ENCODE measurements at regions not wholly inside any gene's neighbourhood (a gene's known extent, or its start where the extent isn't known, plus 50 kb on each side); places are given as distances from the start of the nearest gene placed in this dataset.

DNA sequence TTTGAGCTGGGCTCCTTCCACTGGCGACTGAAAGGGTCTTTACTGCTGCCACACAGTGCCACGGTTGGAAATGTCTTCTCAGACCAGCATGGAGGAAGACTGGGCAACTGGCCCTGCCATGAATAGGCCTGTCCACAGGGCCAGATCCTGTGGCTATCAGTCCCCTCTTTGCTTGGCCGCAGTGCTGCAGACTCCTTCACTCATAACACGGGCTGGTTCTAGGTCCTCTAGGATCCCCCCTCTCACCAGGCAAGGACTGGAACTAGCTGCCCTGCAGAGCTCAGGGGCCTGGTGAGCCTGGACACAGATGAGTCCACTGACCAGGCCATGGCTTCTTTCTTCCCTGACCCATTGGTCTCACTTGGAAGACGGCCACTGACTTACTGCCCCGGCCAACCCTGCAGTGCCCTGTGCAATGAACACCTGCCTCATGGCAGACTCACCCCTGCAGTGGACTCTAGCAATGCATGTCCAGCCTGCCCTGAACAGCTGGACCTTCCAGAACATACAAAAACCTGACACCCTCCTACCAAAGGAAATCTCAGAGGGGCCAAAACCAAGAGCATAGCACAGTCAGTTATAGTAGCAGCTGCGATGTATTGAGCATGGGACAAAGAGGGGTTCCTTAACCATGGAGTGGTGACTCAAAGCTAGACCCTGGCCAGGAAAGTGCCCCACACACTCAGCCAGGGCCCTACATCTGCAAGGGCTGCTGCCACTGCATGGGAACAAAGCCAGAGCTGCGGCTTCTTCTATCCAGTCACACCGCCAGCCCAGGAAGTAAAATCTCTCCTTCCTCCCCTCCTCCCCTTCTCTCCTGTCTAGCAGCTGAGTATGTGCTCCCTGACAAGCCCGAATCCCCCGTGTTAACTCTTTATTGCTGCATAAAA lies 72.1 kb upstream of the ITGA11 start:
- TF ChIP-seq ZNF274 (IDR thresholded peaks at IDR 0.05; ENCODE audit: low read depth, low read length) (no peak), YY1 (IDR thresholded peaks at IDR 0.05; ENCODE audit: insufficient read depth, insufficient read length) (no peak), SUZ12 (IDR thresholded peaks at IDR 0.05; ENCODE audit: extremely low read depth, insufficient read depth, insufficient read length) (no peak)

Measured in NT2/D1 (cell line).